G401 (cell line): ENCODE measurements at regions not wholly inside any gene's neighbourhood (a gene's known extent, or its start where the extent isn't known, plus 50 kb on each side); places are given as distances from the start of the nearest gene placed in this dataset.
"Not testable (repeated sequence)": the region's sequence is repeated elsewhere in the genome, so short reads cannot be mapped to it uniquely, and the experiment has no call there.

Experiments used
- DNase-seq: peaks from one replicate; pipeline ENCODE4 v3.0.0-alpha.2; 2015; ENCODE audit warnings: low spot score
- in situ Hi-C: cut with HindIII; loops from 2 replicates; pipeline ENCODE4 v1.10.0; 2016; ENCODE audit warnings: low sequenced_read_pairs, mixed read lengths

- no peak for DNase-seq
- in situ Hi-C loops = no loop called here
These were observed 1643.5 kb downstream of the TP53TG3F start for GRCh38 chr16:35102780-35103403.

GRCh38 chr16:35111772-35112171 is 1652.4 kb downstream of the TP53TG3F start:
- DNase-seq, in situ Hi-C loops: not testable (repeated sequence)

- DNase-seq = no peak
- in situ Hi-C loops = no loop called here
These were observed 1672.0 kb downstream of the TP53TG3F start for GRCh38 chr16:35131429-35131828.

GRCh38 chr16:35134471-35134870 is 1675.1 kb downstream of the TP53TG3F start:
- in situ Hi-C loops = no loop called here
- DNase-seq = no peak

- in situ Hi-C loops = no loop called here
- DNase-seq = no peak
These were observed 1681.0 kb downstream of the TP53TG3F start for GRCh38 chr16:35140293-35140986.

- in situ Hi-C loops = no loop called here
- DNase-seq = no peak
These were observed 1681.9 kb downstream of the TP53TG3F start for GRCh38 chr16:35141303-35141702.

GRCh38 chr16:35142147-35142808 is 1682.9 kb downstream of the TP53TG3F start:
- in situ Hi-C loops = no loop called here
- DNase-seq = no peak

- DNase-seq = no peak
These were observed 1683.4 kb downstream of the TP53TG3F start for GRCh38 chr16:35142809-35143192.

GRCh38 chr16:35144212-35144932 is 1685.0 kb downstream of the TP53TG3F start:
- in situ Hi-C loops = no loop called here
- DNase-seq = no peak

More at GRCh38 chr16:35142809-35143192, 1683.4 kb downstream of the TP53TG3F start:
- in situ Hi-C loops = no loop called here

GRCh38 chr16:35146031-35146710 is 1686.8 kb downstream of the TP53TG3F start:
- DNase-seq = no peak
- in situ Hi-C loops = no loop called here

GRCh38 chr16:35146723-35147458 is 1687.5 kb downstream of the TP53TG3F start:
- in situ Hi-C loops = no loop called here
- no peak for DNase-seq

GRCh38 chr16:35147556-35148504 is 1688.4 kb downstream of the TP53TG3F start:
- in situ Hi-C loops = no loop called here
- no peak for DNase-seq

GRCh38 chr16:35148748-35149147 is 1689.3 kb downstream of the TP53TG3F start:
- in situ Hi-C loops = no loop called here
- no peak for DNase-seq

GRCh38 chr16:35149550-35149949 is 1690.1 kb downstream of the TP53TG3F start:
- DNase-seq = no peak
- in situ Hi-C loops = no loop called here

- in situ Hi-C loops = no loop called here
- DNase-seq = no peak
These were observed 1691.4 kb downstream of the TP53TG3F start for GRCh38 chr16:35150805-35151312.

GRCh38 chr16:35152067-35152627 is 1692.7 kb downstream of the TP53TG3F start:
- in situ Hi-C loops = no loop called here
- DNase-seq = no peak

- in situ Hi-C loops = no loop called here
- no peak for DNase-seq
These were observed 1695.2 kb downstream of the TP53TG3F start for GRCh38 chr16:35154627-35155026.
